AG08396 (cell line): ENCODE measurements at regions not wholly inside any gene's neighbourhood (a gene's known extent, or its start where the extent isn't known, plus 50 kb on each side); places are given as distances from the start of the nearest gene placed in this dataset.
A peak's percentile ranks its signal among the peaks of the same experiment; 100 is the strongest.

ENCODE experiments used
- DNase-seq: peaks from one replicate; pipeline ENCODE4 v3.0.0; 2012; ENCODE audit warnings: low spot score, mixed read lengths

- DNase-seq = no peak
These were observed 583.4 kb downstream of the SOX6 start for GRCh38 chr11:15772981-15773380.

- DNase-seq = no peak
These were observed 582.6 kb downstream of the SOX6 start for GRCh38 chr11:15773476-15774387.

GRCh38 chr11:15774388-15774939 lies 581.9 kb downstream of the SOX6 start:
- no peak for DNase-seq

GRCh38 chr11:15775015-15775541 lies 581.3 kb downstream of the SOX6 start:
- no peak for DNase-seq

DNA sequence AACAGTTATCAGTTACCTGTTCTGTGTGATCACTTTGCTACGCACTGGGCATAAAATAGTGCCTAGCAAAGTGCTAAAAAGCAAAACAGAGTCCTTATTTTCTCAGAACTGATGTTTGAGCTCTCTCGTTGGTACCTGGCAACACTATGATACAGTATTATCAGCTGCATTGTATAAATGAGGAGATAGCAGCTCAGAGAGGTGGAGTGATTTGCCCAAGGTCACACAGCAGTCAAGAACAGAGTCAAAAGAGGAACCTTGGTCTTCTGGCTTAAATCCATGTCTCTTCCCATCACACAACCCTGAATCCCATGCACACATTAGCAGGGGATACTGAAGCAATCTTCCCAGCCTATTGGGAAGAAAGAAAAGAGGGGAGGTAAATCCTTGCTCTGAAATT lies 580.5 kb downstream of the SOX6 start:
- no peak for DNase-seq

DNA sequence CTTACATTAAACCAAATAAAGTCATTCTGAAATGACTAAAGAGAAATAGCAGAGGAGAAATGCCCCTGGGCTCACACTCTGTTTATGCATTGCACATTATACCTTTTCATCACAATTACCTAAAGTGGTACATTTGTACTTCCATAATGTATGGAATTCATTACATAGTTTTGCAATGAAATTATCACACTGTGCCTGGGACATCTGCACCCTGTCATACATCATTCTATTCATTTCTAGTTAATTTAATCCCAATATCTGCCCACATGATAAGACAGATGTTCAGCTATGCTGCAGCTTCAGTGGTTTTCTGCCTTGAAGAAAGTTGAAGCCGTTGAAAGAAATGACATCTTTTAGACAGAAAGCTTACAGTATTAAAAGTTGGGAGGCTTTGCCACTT lies 580.0 kb downstream of the SOX6 start:
- no peak for DNase-seq

- no peak for DNase-seq
These were observed 576.8 kb downstream of the SOX6 start for GRCh38 chr11:15779518-15779917.

GRCh38 chr11:15780382-15780781 lies 576.0 kb downstream of the SOX6 start:
- DNase-seq = no peak

GRCh38 chr11:15780837-15781236 lies 575.5 kb downstream of the SOX6 start:
- no peak for DNase-seq

DNA sequence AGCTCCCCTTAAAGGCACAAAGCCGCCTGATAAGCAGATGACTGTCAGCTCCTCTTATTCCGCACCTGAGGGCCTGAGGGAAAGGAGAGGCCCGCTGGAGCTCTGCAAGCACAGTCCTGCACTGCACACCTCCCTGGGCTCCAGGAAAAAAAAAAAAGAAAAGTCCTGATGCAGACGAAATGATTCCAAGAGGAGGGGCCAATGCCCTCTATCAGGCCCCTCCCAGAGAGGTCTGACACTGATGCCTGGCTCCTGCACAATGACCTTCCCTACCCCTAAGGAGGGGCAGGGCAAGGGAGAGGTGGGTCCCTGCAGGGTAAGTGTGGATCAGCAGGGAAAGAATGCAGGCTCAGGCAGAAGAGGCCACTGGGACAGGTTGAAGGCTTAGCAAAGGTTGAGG lies 572.7 kb downstream of the SOX6 start:
- no peak for DNase-seq

GRCh38 chr11:15793043-15793996 lies 563.0 kb downstream of the SOX6 start:
- DNase-seq = peak; percentile 24

GRCh38 chr11:15794361-15795150 lies 561.8 kb downstream of the SOX6 start:
- DNase-seq = no peak

GRCh38 chr11:15795378-15795777 lies 561.0 kb downstream of the SOX6 start:
- no peak for DNase-seq

DNA sequence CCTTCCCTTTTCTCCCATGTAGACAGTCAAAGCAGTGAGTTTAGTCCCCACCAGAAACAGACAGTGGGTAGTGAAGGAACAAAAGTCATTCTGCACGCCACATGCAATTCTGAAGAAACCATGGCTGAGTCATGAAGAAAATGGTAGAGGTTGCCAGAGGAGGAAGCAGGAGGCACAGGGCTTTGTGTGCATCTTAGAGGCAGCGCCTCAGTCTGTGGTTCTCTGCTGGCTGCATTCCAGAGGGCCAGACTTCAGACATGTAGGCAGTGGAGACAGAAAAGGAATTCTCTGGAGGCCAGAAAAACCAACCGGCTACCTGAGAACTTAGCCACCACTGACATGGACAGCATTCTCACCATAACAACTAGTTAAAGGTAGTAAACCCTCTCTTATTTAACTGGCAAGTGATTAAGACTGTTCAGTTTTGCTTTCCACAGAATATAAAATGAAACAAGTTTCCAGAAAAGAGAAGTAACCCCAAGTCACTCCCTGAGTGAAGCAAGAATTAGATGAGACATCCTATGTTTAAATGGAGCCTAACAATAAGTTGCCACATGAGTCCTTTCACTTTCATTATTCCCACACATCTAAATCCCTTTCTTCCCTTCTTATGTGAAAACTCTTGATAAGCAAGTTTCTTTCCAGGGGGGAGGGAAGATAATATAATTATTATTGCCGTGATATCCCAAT lies 556.1 kb downstream of the SOX6 start:
- peak; percentile 26 for DNase-seq

DNA sequence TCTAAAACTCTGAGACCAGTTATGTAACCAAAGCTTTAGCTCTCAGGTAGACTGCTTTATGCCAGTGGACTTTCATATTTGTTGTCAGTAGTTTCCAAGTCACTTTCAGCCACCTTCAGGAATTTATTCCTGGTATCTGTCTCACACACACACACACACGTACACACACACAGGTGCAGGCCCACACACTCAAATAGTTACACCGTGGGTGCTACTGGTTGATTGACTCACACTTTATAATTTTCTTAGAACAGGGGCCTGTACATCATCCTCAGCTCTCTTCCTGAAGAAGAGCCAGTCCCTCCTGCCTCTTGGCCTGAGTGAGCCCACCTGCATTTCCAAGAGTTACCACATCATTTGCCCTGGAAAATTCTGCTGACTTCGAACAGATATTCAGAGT lies 555.2 kb downstream of the SOX6 start:
- DNase-seq = no peak

DNA sequence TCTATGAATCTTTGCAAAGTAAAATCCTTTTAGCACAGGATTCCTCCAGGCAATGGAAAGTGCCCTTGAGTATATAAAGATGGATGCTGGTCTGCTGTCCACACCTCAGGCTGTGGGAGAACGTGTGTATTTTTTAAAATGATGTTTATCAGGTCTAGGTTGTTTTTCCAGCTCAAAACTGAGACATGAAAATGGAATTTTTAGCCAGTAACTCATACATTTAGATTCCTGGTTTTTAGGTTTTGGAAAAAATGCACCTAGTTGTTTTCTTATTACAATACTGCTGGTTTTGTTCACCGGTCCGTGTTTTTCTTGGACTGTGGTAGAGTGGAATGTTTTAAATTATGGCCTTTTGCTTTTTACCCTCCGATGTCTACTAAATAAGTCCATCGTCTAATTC lies 554.7 kb downstream of the SOX6 start:
- no peak for DNase-seq

DNA sequence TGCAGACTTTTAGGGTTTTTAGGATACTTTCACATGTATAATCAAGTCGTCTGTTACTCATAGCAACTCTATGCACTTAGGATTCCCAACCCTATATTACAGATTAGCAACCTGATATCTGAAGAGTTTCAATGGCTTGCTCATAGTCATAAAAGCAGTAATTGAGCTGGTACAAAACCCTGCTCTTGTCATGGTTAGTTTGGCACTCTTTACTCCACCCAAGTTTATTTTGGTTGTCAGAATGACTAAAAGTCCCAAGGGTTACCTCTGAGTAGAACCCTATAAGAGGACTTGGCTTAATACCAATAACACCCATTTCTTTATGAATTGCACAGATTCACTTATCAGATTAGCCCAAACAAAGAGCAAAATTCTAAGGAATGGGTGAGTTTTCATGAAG lies 550.6 kb downstream of the SOX6 start:
- DNase-seq = no peak

GRCh38 chr11:15806217-15806616 lies 550.1 kb downstream of the SOX6 start:
- DNase-seq = no peak

DNA sequence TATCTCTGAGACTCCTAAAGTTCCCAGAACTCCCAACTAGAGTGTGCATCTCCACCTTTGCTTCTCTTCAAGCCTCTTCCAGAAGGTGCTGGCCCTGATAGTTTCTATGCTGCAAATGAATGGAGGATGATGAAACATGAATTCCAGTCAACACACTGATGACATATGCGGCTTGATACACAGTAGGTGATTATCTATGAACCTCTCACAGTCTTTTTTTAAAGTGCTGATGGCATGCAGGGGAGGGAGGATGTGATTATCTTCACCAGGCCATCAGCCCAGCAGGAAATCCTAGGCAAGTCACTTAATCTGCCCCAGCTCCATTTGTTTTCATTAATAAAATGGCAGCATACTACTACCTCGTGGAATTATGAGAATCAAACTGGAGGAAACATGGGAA lies 548.5 kb downstream of the SOX6 start:
- DNase-seq = no peak

DNA sequence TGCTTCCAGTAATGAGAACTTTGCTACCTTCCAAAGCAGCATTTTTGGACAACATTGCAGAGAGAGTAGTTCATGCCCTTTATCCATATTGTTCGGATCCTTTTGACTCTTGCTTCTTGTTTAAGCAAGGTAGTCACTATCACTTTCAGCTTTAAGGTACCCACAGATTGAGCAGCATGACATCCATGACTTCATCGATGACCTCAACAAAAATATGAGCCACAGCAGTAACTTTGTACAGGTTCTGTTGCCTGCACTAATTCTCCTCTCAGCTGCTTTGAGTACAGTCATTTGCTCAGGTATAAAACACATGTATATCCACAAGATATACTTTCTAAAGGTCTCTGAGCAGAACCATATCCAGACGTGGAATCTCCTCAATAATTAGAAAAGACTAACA lies 546.3 kb downstream of the SOX6 start:
- DNase-seq = no peak

- no peak for DNase-seq
These were observed 545.8 kb downstream of the SOX6 start for GRCh38 chr11:15810525-15810924.
